ENCODE measurements at regions not wholly inside any gene's neighbourhood (a gene's known extent, or its start where the extent isn't known, plus 50 kb on each side); places are given as distances from the start of the nearest gene placed in this dataset.

GRCh38 chr9:79973627-79974026, 401.9 kb downstream of the TLE4 start:
- TF ChIP-seq, protein P1, sequence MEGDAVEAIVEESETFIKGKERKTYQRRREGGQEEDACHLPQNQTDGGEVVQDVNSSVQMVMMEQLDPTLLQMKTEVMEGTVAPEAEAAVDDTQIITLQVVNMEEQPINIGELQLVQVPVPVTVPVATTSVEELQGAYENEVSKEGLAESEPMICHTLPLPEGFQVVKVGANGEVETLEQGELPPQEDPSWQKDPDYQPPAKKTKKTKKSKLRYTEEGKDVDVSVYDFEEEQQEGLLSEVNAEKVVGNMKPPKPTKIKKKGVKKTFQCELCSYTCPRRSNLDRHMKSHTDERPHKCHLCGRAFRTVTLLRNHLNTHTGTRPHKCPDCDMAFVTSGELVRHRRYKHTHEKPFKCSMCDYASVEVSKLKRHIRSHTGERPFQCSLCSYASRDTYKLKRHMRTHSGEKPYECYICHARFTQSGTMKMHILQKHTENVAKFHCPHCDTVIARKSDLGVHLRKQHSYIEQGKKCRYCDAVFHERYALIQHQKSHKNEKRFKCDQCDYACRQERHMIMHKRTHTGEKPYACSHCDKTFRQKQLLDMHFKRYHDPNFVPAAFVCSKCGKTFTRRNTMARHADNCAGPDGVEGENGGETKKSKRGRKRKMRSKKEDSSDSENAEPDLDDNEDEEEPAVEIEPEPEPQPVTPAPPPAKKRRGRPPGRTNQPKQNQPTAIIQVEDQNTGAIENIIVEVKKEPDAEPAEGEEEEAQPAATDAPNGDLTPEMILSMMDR (IDR thresholded peaks at IDR 0.05; ENCODE audit: insufficient read depth, low read length, poor library complexity, severe bottlenecking): no peak
- no peak for TF ChIP-seq EZH2phosphoT487 (conservative IDR thresholded peaks at IDR 0.05; ENCODE audit: low read length)
